H1 (cell line): ENCODE measurements at regions not wholly inside any gene's neighbourhood (a gene's known extent, or its start where the extent isn't known, plus 50 kb on each side); places are given as distances from the start of the nearest gene placed in this dataset.

ENCODE experiments used
- CTBP2 ChIP-seq: IDR thresholded peaks from 2 replicates; pipeline ENCODE4 v1.7.0; 2011; ENCODE audit warnings: borderline replicate concordance, mild to moderate bottlenecking, moderate library complexity, mixed read lengths, low read length; ENCODE audit not compliant: insufficient read depth, insufficient read length
- SAP30 ChIP-seq: fragments of 300-600 bp; sonication (generic); IDR thresholded peaks from 2 replicates; pipeline ENCODE4 v1.7.1; 2012; ENCODE audit warnings: low read length, moderate library complexity, mild to moderate bottlenecking, inconsistent platforms; ENCODE audit not compliant: insufficient read depth, insufficient replicate concordance
- TF ChIP-seq, protein P1 (sequence below): fragments of 300-600 bp; sonication (generic); IDR thresholded peaks from 2 replicates; pipeline ENCODE4 v1.7.1; 2012; ENCODE audit warnings: low read length, moderate library complexity, mild to moderate bottlenecking, inconsistent platforms; ENCODE audit not compliant: insufficient replicate concordance
- TF ChIP-seq, protein P2 (sequence below): IDR thresholded peaks from 2 replicates; pipeline ENCODE4 v1.6.1; 2012; ENCODE audit warnings: inconsistent platforms

- TF ChIP-seq SAP30 (no peak), CTBP2 (peak; percentile 59)
- TF ChIP-seq, protein P1, sequence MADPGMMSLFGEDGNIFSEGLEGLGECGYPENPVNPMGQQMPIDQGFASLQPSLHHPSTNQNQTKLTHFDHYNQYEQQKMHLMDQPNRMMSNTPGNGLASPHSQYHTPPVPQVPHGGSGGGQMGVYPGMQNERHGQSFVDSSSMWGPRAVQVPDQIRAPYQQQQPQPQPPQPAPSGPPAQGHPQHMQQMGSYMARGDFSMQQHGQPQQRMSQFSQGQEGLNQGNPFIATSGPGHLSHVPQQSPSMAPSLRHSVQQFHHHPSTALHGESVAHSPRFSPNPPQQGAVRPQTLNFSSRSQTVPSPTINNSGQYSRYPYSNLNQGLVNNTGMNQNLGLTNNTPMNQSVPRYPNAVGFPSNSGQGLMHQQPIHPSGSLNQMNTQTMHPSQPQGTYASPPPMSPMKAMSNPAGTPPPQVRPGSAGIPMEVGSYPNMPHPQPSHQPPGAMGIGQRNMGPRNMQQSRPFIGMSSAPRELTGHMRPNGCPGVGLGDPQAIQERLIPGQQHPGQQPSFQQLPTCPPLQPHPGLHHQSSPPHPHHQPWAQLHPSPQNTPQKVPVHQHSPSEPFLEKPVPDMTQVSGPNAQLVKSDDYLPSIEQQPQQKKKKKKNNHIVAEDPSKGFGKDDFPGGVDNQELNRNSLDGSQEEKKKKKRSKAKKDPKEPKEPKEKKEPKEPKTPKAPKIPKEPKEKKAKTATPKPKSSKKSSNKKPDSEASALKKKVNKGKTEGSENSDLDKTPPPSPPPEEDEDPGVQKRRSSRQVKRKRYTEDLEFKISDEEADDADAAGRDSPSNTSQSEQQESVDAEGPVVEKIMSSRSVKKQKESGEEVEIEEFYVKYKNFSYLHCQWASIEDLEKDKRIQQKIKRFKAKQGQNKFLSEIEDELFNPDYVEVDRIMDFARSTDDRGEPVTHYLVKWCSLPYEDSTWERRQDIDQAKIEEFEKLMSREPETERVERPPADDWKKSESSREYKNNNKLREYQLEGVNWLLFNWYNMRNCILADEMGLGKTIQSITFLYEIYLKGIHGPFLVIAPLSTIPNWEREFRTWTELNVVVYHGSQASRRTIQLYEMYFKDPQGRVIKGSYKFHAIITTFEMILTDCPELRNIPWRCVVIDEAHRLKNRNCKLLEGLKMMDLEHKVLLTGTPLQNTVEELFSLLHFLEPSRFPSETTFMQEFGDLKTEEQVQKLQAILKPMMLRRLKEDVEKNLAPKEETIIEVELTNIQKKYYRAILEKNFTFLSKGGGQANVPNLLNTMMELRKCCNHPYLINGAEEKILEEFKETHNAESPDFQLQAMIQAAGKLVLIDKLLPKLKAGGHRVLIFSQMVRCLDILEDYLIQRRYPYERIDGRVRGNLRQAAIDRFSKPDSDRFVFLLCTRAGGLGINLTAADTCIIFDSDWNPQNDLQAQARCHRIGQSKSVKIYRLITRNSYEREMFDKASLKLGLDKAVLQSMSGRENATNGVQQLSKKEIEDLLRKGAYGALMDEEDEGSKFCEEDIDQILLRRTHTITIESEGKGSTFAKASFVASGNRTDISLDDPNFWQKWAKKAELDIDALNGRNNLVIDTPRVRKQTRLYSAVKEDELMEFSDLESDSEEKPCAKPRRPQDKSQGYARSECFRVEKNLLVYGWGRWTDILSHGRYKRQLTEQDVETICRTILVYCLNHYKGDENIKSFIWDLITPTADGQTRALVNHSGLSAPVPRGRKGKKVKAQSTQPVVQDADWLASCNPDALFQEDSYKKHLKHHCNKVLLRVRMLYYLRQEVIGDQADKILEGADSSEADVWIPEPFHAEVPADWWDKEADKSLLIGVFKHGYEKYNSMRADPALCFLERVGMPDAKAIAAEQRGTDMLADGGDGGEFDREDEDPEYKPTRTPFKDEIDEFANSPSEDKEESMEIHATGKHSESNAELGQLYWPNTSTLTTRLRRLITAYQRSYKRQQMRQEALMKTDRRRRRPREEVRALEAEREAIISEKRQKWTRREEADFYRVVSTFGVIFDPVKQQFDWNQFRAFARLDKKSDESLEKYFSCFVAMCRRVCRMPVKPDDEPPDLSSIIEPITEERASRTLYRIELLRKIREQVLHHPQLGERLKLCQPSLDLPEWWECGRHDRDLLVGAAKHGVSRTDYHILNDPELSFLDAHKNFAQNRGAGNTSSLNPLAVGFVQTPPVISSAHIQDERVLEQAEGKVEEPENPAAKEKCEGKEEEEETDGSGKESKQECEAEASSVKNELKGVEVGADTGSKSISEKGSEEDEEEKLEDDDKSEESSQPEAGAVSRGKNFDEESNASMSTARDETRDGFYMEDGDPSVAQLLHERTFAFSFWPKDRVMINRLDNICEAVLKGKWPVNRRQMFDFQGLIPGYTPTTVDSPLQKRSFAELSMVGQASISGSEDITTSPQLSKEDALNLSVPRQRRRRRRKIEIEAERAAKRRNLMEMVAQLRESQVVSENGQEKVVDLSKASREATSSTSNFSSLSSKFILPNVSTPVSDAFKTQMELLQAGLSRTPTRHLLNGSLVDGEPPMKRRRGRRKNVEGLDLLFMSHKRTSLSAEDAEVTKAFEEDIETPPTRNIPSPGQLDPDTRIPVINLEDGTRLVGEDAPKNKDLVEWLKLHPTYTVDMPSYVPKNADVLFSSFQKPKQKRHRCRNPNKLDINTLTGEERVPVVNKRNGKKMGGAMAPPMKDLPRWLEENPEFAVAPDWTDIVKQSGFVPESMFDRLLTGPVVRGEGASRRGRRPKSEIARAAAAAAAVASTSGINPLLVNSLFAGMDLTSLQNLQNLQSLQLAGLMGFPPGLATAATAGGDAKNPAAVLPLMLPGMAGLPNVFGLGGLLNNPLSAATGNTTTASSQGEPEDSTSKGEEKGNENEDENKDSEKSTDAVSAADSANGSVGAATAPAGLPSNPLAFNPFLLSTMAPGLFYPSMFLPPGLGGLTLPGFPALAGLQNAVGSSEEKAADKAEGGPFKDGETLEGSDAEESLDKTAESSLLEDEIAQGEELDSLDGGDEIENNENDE, result no peak
- TF ChIP-seq, protein P2, sequence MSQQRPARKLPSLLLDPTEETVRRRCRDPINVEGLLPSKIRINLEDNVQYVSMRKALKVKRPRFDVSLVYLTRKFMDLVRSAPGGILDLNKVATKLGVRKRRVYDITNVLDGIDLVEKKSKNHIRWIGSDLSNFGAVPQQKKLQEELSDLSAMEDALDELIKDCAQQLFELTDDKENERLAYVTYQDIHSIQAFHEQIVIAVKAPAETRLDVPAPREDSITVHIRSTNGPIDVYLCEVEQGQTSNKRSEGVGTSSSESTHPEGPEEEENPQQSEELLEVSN, result no peak
These were observed 68.0 kb upstream of the MSX1 start (continued) for GRCh38 chr4:4791299-4792111.
